Cardiac muscle cell (in vitro differentiated cells and primary cell): ENCODE measurements at regions not wholly inside any gene's neighbourhood (a gene's known extent, or its start where the extent isn't known, plus 50 kb on each side); places are given as distances from the start of the nearest gene placed in this dataset.

Experiments used
- DNase-seq, 2 donors: peaks; one replicate each; pipeline versions ENCODE4 v3.0.0 to v3.0.0-alpha.2; 2010 to 2017; ENCODE audit warnings: low read depth in 1 of 2, low spot score in 1 of 2
- H3K27ac ChIP-seq: fragments of 200-600 bp; sonication (generic); 2 replicates; pipeline ENCODE4 v1.5.1; 2016
- H3K27me3 ChIP-seq: fragments of 200-600 bp; sonication (generic); 2 replicates; pipeline ENCODE4 v1.6.0; 2016; ENCODE audit warnings: control low read depth
- H3K36me3 ChIP-seq: fragments of 200-600 bp; sonication (generic); 2 replicates; pipeline ENCODE4 v1.5.1; 2016; ENCODE audit warnings: control low read depth
- H3K4me1 ChIP-seq: fragments of 200-600 bp; sonication (generic); 2 replicates; pipeline ENCODE4 v1.8.1; 2017; ENCODE audit warnings: low read depth, mild to moderate bottlenecking, mixed run types
- H3K4me3 ChIP-seq: fragments of 200-600 bp; sonication (generic); 2 replicates; pipeline ENCODE4 v1.5.1; 2016; ENCODE audit warnings: mild to moderate bottlenecking
- H3K9me3 ChIP-seq: fragments of 200-600 bp; sonication (generic); 2 replicates; pipeline ENCODE4 v1.5.1; 2017; ENCODE audit warnings: low read depth, mild to moderate bottlenecking, control low read depth
- CTCF ChIP-seq: IDR thresholded peaks from 2 replicates; pipeline ENCODE4 v1.5.1; 2012; ENCODE audit warnings: low read depth, mild to moderate bottlenecking, low read length

GRCh38 chr15:39281094-39281493 lies 299.8 kb upstream of the THBS1 start:
- no peak for TF ChIP-seq CTCF
- H3K9me3 ChIP-seq, result no peaks in the 10 kb centered on the region
- H3K36me3 ChIP-seq, result no peaks in the 10 kb centered on the region
- peak in 1 of 2 donors; percentile 84 for DNase-seq
- H3K4me1 ChIP-seq, result peaks cover 14% of the 10 kb centered on the region
- H3K27me3 ChIP-seq, result no peaks in the 10 kb centered on the region
- no peak overlapping the region for H3K4me3 ChIP-seq
- no peak overlapping the region for H3K27ac ChIP-seq

GRCh38 chr15:39282663-39283208 lies 298.1 kb upstream of the THBS1 start:
- Histone ChIP-seq H3K9me3 (no peaks in the 10 kb centered on the region), H3K27me3 (no peaks in the 10 kb centered on the region), H3K4me1 (peaks cover 21% of the 10 kb centered on the region), H3K36me3 (no peaks in the 10 kb centered on the region), H3K27ac (no peak overlapping the region), H3K4me3 (no peak overlapping the region)
- no peak for DNase-seq
- no peak for TF ChIP-seq CTCF

- Histone ChIP-seq H3K4me3 (no peak overlapping the region), H3K9me3 (no peaks in the 10 kb centered on the region), H3K36me3 (no peaks in the 10 kb centered on the region), H3K27ac (no peak overlapping the region), H3K27me3 (no peaks in the 10 kb centered on the region), H3K4me1 (peaks cover 22% of the 10 kb centered on the region)
- no peak for TF ChIP-seq CTCF
- DNase-seq, result peak in 1 of 2 donors; percentile 50
Measured at GRCh38 chr15:39283531-39283930, 297.3 kb upstream of the THBS1 start.

GRCh38 chr15:39285071-39285470 lies 295.8 kb upstream of the THBS1 start:
- no peaks in the 10 kb centered on the region for H3K27me3 ChIP-seq
- H3K9me3 ChIP-seq, result no peaks in the 10 kb centered on the region
- peaks cover 22% of the 10 kb centered on the region for H3K4me1 ChIP-seq
- peak in 1 of 2 donors; percentile 44 for DNase-seq
- TF ChIP-seq CTCF, result no peak
- no peak overlapping the region for H3K27ac ChIP-seq
- H3K4me3 ChIP-seq, result no peak overlapping the region
- H3K36me3 ChIP-seq, result no peaks in the 10 kb centered on the region

- H3K27ac ChIP-seq, result no peak overlapping the region
- TF ChIP-seq CTCF, result no peak
Measured at GRCh38 chr15:39285663-39286062, 295.2 kb upstream of the THBS1 start.

GRCh38 chr15:39286706-39287105 lies 294.2 kb upstream of the THBS1 start:
- no peak for TF ChIP-seq CTCF
- H3K27ac ChIP-seq, result no peak overlapping the region
- no peaks in the 10 kb centered on the region for H3K36me3 ChIP-seq
- no peaks in the 10 kb centered on the region for H3K27me3 ChIP-seq
- H3K4me1 ChIP-seq, result peaks cover 22% of the 10 kb centered on the region
- no peak overlapping the region for H3K4me3 ChIP-seq
- no peak for DNase-seq
- no peaks in the 10 kb centered on the region for H3K9me3 ChIP-seq

More at GRCh38 chr15:39285663-39286062, 295.2 kb upstream of the THBS1 start:
- no peak for DNase-seq
- Histone ChIP-seq H3K9me3 (no peaks in the 10 kb centered on the region), H3K36me3 (no peaks in the 10 kb centered on the region), H3K4me1 (peaks cover 22% of the 10 kb centered on the region), H3K4me3 (no peak overlapping the region), H3K27me3 (no peaks in the 10 kb centered on the region)
